Pancreas (tissue), 10 donors: ENCODE measurements at regions not wholly inside any gene's neighbourhood (a gene's known extent, or its start where the extent isn't known, plus 50 kb on each side); places are given as distances from the start of the nearest gene placed in this dataset.

ENCODE experiments used
- ATAC-seq, 4 donors: fragments of 200-7000 bp; cut with Tn5 transposase; one replicate each; pipeline versions ENCODE4 v1.8.0 to v1.9.1; 2020; ENCODE audit warnings: mild to moderate bottlenecking in 4 of 4, moderate library complexity in 4 of 4
- DNase-seq, 6 donors: peaks; one replicate each; pipeline ENCODE4 v3.0.0-alpha.2; 2020
- FAIRE-seq: peaks from 2 replicates; lab custom pipeline; 2012; peaks lifted over from hg19 to GRCh38; lab: Jason Lieb, UNC
- H3K27ac ChIP-seq, 4 donors: fragments of 200-600 bp; sonication (generic); 1 replicate in 3 of 4; 2 replicates in 1 of 4; pipeline versions ENCODE4 v1.5.0 to v1.8.0; 2020
- H3K27me3 ChIP-seq, 4 donors: fragments of 200-600 bp; one replicate each; pipeline ENCODE4 v1.8.0; 2021
- H3K36me3 ChIP-seq, 3 donors: fragments of 200-600 bp; sonication (generic) in 1 of 3; one replicate each; pipeline versions ENCODE4 v1.5.0 to v1.8.0; 2020 to 2021
- H3K4me1 ChIP-seq, 3 donors: fragments of 200-600 bp; one replicate each; pipeline ENCODE4 v1.8.0; 2021
- H3K4me3 ChIP-seq, 4 donors: fragments of 200-600 bp; sonication (generic) in 2 of 4; one replicate each; pipeline versions ENCODE4 v1.5.0 to v1.8.0; 2020 to 2021
- H3K9me3 ChIP-seq, 4 donors: fragments of 200-600 bp; one replicate each; pipeline ENCODE4 v1.8.0; 2021
- CTCF ChIP-seq, 4 donors: fragments of 200-600 bp; sonication (generic) in 3 of 4; IDR thresholded peaks; one replicate each; pipeline versions ENCODE4 v1.5.0 to v1.8.0; 2021; ENCODE audit warnings: antibody characterized with exemption in 4 of 4
- WGBS, 2 donors: extraction: QIAGEN DNeasy Blood & Tissue Kit; methylation state at CpG; one replicate each; pipeline ENCODE4 v1.1.7; 2013; 5-methylcytosine and 5-hydroxymethylcytosine counted together
- intact Hi-C, 3 donors: fragments of 100-400 bp; cut with DNase I; formaldehyde crosslinking; loops; one replicate each; pipeline versions ENCODE4 v1.11.1 to v1.14.2; 2022
- donor health status: healthy with polysubstance abuse.
- donor health status: DM: no; HTN: no; CAD: no; lungs with moderate emphysema.
- donor health status: DM: no; HTN: no; CAD: no.
- donor health status: control.
- donor health status: control.
- donor health status: Bipolar disorder and iron deficiency.
- donor health status: DM: yes; HTN: yes; CAD: no.
- donor health status: DM: no; HTN: no; CAD: no.
- donor health status: DM: no; HTN: no; CAD: no.
- donor health status: DM: yes; HTN: yes; CAD: no.

GRCh38 chr2:52934920-52935640 is 832.5 kb upstream of the CHAC2 start:
- H3K4me1 ChIP-seq: peaks cover 17 to 31% (median 18%) of the 10 kb centered on the region in 3 donors
- H3K36me3 ChIP-seq: no peaks in the 10 kb centered on the region
- peak overlapping the region in 3 of 4 donors; percentile 19 to 89 (median 76) for H3K27ac ChIP-seq
- FAIRE-seq (peak; percentile 34), DNase-seq (no peak), ATAC-seq (peak; percentile 20 to 44 (median 25))
- WGBS, 2 donors: 61 to 65% methylated on average over 3 of the region's 3 CpGs
- no peaks in the 10 kb centered on the region for H3K9me3 ChIP-seq
- H3K27me3 ChIP-seq: no peaks in the 10 kb centered on the region
- no peak for TF ChIP-seq CTCF (IDR thresholded peaks at IDR 0.05)
- intact Hi-C loops: no loop called here
- H3K4me3 ChIP-seq: no peak overlapping the region

GRCh38 chr2:52934323-52934898 is 833.2 kb upstream of the CHAC2 start:
- no peaks in the 10 kb centered on the region for H3K9me3 ChIP-seq
- peaks cover 17 to 31% (median 18%) of the 10 kb centered on the region in 3 donors for H3K4me1 ChIP-seq
- DNase-seq (peak in 3 of 6 donors; percentile 19 to 53 (median 27)), ATAC-seq (peak; percentile 92 to 94 (median 93)), FAIRE-seq (no peak)
- no peak for TF ChIP-seq CTCF (IDR thresholded peaks at IDR 0.05)
- intact Hi-C loops: no loop called here
- H3K4me3 ChIP-seq: no peak overlapping the region
- no peaks in the 10 kb centered on the region for H3K36me3 ChIP-seq
- 12 to 16% methylated on average over 3 of the region's 3 CpGs for WGBS, 2 donors
- H3K27me3 ChIP-seq: no peaks in the 10 kb centered on the region
- peak overlapping the region in 3 of 4 donors; percentile 40 to 89 (median 76) for H3K27ac ChIP-seq

GRCh38 chr2:52933878-52934277 is 833.7 kb upstream of the CHAC2 start:
- no peak for DNase-seq

DNA sequence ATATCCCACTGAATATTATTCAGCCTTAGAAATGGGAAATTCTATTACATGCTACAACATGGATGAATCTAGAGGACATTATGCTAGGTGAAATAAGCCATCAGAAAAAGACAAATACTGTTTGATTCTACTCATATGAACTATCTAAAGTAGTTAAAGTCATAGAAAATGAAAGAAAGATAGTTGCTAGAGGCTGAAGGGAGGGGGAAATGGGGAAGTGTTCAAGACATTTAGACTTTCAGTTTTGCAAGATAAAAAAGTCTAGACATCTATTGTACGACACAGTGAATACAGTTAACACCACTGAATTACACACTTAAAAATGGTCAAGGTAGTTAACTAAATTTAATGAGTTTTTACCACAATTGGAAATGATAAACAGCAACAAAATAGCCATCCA is 835.9 kb upstream of the CHAC2 start:
- WGBS, 2 donors: 88 to 93% methylated on average over 1 of the region's 1 CpG

More at GRCh38 chr2:52933878-52934277, 833.7 kb upstream of the CHAC2 start:
- TF ChIP-seq CTCF (IDR thresholded peaks at IDR 0.05): no peak
- Histone ChIP-seq H3K9me3 (no peaks in the 10 kb centered on the region), H3K4me1 (peaks cover 17 to 31% (median 18%) of the 10 kb centered on the region in 3 donors), H3K27me3 (no peaks in the 10 kb centered on the region), H3K36me3 (no peaks in the 10 kb centered on the region), H3K27ac (peak overlapping the region in 3 of 4 donors; percentile 40 to 89 (median 76)), H3K4me3 (no peak overlapping the region)
- 32 to 39% methylated on average over 2 of the region's 2 CpGs for WGBS, 2 donors
- intact Hi-C loops: no loop called here
- FAIRE-seq: no peak
- peak in 3 of 4 donors; percentile 15 to 22 (median 22) for ATAC-seq

More for the DNA sequence above, 835.9 kb upstream of the CHAC2 start:
- Histone ChIP-seq H3K4me3 (no peak overlapping the region), H3K27ac (no peak overlapping the region), H3K36me3 (no peaks in the 10 kb centered on the region), H3K27me3 (no peaks in the 10 kb centered on the region), H3K4me1 (peaks cover 17 to 31% (median 18%) of the 10 kb centered on the region in 3 donors), H3K9me3 (no peaks in the 10 kb centered on the region)
- no peak for FAIRE-seq
- DNase-seq: no peak
- no peak for TF ChIP-seq CTCF (IDR thresholded peaks at IDR 0.05)
- intact Hi-C loops: no loop called here
- no peak for ATAC-seq
